GM18508 (cell line): ENCODE measurements at regions not wholly inside any gene's neighbourhood (a gene's known extent, or its start where the extent isn't known, plus 50 kb on each side); places are given as distances from the start of the nearest gene placed in this dataset.
"Not testable (repeated sequence)": the region's sequence is repeated elsewhere in the genome, so short reads cannot be mapped to it uniquely, and the experiment has no call there.

ENCODE experiments used
- ATAC-seq: cut with Tn5 transposase; IDR thresholded peaks from one replicate; pipeline ENCODE4 v1.9.1; 2021; ENCODE audit warnings: moderate number of reproducible peaks; ENCODE audit not compliant: insufficient read depth, unreplicated experiment

GRCh38 chr9:105969636-105970035 lies 275.3 kb downstream of the TMEM38B start:
- ATAC-seq = no peak

GRCh38 chr9:105971986-105972385 lies 277.6 kb downstream of the TMEM38B start:
- no peak for ATAC-seq

- ATAC-seq = no peak
Measured at GRCh38 chr9:105972466-105973204, 278.3 kb downstream of the TMEM38B start.

GRCh38 chr9:105973951-105974351 lies 279.6 kb downstream of the TMEM38B start:
- ATAC-seq = no peak

GRCh38 chr9:105975886-105976645 lies 281.7 kb downstream of the TMEM38B start:
- no peak for ATAC-seq

- ATAC-seq = no peak
Measured at GRCh38 chr9:105978336-105978735, 284.0 kb downstream of the TMEM38B start.

- no peak for ATAC-seq
Measured at GRCh38 chr9:105978826-105979225, 284.5 kb downstream of the TMEM38B start.

GRCh38 chr9:105979290-105979689 lies 284.9 kb downstream of the TMEM38B start:
- no peak for ATAC-seq

- ATAC-seq = no peak
Measured at GRCh38 chr9:105984714-105985113, 290.4 kb downstream of the TMEM38B start.

- ATAC-seq = no peak
Measured at GRCh38 chr9:105993116-105993854, 298.9 kb downstream of the TMEM38B start.

GRCh38 chr9:105993921-105994715 lies 299.8 kb downstream of the TMEM38B start:
- no peak for ATAC-seq

- ATAC-seq = no peak
Measured at GRCh38 chr9:105994970-105995369, 300.6 kb downstream of the TMEM38B start.

GRCh38 chr9:106017198-106017740 lies 322.9 kb downstream of the TMEM38B start:
- ATAC-seq = no peak

GRCh38 chr9:106019039-106019680 lies 324.8 kb downstream of the TMEM38B start:
- no peak for ATAC-seq

- no peak for ATAC-seq
Measured at GRCh38 chr9:106019702-106020101, 325.4 kb downstream of the TMEM38B start.

- ATAC-seq = no peak
Measured at GRCh38 chr9:106020186-106020585, 325.8 kb downstream of the TMEM38B start.

- ATAC-seq = no peak
Measured at GRCh38 chr9:106023455-106023854, 329.1 kb downstream of the TMEM38B start.

- ATAC-seq = no peak
Measured at GRCh38 chr9:106025453-106025852, 331.1 kb downstream of the TMEM38B start.

- not testable (repeated sequence) for ATAC-seq
Measured at GRCh38 chr9:106030146-106030545, 335.8 kb downstream of the TMEM38B start.
